Stimulated activated memory B cell treated with anti-CD40 and anti-IgM and Interleukin-4, amounts not matched to agents 10 μg/mL and 1 μg/mL and 100 μg/mL, for 72 hours (primary cell): ENCODE measurements at regions not wholly inside any gene's neighbourhood (a gene's known extent, or its start where the extent isn't known, plus 50 kb on each side); places are given as distances from the start of the nearest gene placed in this dataset.
A peak's percentile ranks its signal among the peaks of the same experiment; 100 is the strongest.

Source experiments
- ATAC-seq: fragments of 150-1000 bp; cut with Tn5 transposase; 2 replicates; pipeline ENCODE4 v1.10.0; 2021
- H3K27ac Mint-ChIP-seq: one replicate; pipeline ENCODE4 v1.8.0; 2022; ENCODE audit warnings: mild to moderate bottlenecking, mixed read lengths
- H3K27me3 Mint-ChIP-seq: one replicate; pipeline ENCODE4 v1.8.0; 2022; ENCODE audit warnings: mixed read lengths
- H3K36me3 Mint-ChIP-seq: one replicate; pipeline ENCODE4 v1.8.0; 2022; ENCODE audit warnings: mixed read lengths
- H3K4me1 Mint-ChIP-seq: one replicate; pipeline ENCODE4 v1.8.0; 2022; ENCODE audit warnings: mixed read lengths
- H3K4me3 Mint-ChIP-seq: one replicate; pipeline ENCODE4 v1.8.0; 2022; ENCODE audit warnings: mild to moderate bottlenecking, moderate library complexity, mixed read lengths
- H3K9me3 Mint-ChIP-seq: one replicate; pipeline ENCODE4 v1.8.0; 2022; ENCODE audit warnings: mixed read lengths

GRCh38 chr20:41910558-41910957 is 292.4 kb upstream of the CHD6 start:
- H3K4me3 Mint-ChIP-seq: no peak overlapping the region
- H3K36me3 Mint-ChIP-seq: no peaks in the 10 kb centered on the region
- no peak overlapping the region for H3K27ac Mint-ChIP-seq
- H3K4me1 Mint-ChIP-seq: no peaks in the 10 kb centered on the region
- peaks cover 13% of the 10 kb centered on the region for H3K9me3 Mint-ChIP-seq
- no peak for ATAC-seq
- H3K27me3 Mint-ChIP-seq: peaks cover 10% of the 10 kb centered on the region

- H3K9me3 Mint-ChIP-seq: no peaks in the 10 kb centered on the region
- ATAC-seq: peak; percentile 24
- no peaks in the 10 kb centered on the region for H3K27me3 Mint-ChIP-seq
- no peak overlapping the region for H3K4me3 Mint-ChIP-seq
- no peaks in the 10 kb centered on the region for H3K4me1 Mint-ChIP-seq
- no peak overlapping the region for H3K27ac Mint-ChIP-seq
- H3K36me3 Mint-ChIP-seq: no peaks in the 10 kb centered on the region
These were observed 287.0 kb upstream of the CHD6 start for GRCh38 chr20:41905199-41905598.

- Mint-ChIP-seq H3K4me1 (no peaks in the 10 kb centered on the region), H3K36me3 (no peaks in the 10 kb centered on the region), H3K4me3 (no peak overlapping the region), H3K27ac (no peak overlapping the region), H3K9me3 (no peaks in the 10 kb centered on the region), H3K27me3 (no peaks in the 10 kb centered on the region)
- no peak for ATAC-seq
These were observed 285.4 kb upstream of the CHD6 start for GRCh38 chr20:41903586-41903985.

GRCh38 chr20:41902346-41902745 is 284.2 kb upstream of the CHD6 start:
- Mint-ChIP-seq H3K27ac (no peak overlapping the region), H3K4me3 (no peak overlapping the region), H3K36me3 (no peaks in the 10 kb centered on the region), H3K27me3 (no peaks in the 10 kb centered on the region), H3K4me1 (no peaks in the 10 kb centered on the region), H3K9me3 (no peaks in the 10 kb centered on the region)
- no peak for ATAC-seq

- Mint-ChIP-seq H3K36me3 (no peaks in the 10 kb centered on the region), H3K4me3 (no peak overlapping the region), H3K27ac (no peak overlapping the region), H3K27me3 (no peaks in the 10 kb centered on the region), H3K9me3 (no peaks in the 10 kb centered on the region), H3K4me1 (no peaks in the 10 kb centered on the region)
- no peak for ATAC-seq
These were observed 282.1 kb upstream of the CHD6 start for GRCh38 chr20:41900201-41900691.

- H3K27ac Mint-ChIP-seq: no peak overlapping the region
- H3K4me3 Mint-ChIP-seq: no peak overlapping the region
These were observed 279.5 kb upstream of the CHD6 start for GRCh38 chr20:41897708-41898107.

GRCh38 chr20:41895241-41896032 is 277.3 kb upstream of the CHD6 start:
- Mint-ChIP-seq H3K4me1 (no peaks in the 10 kb centered on the region), H3K36me3 (no peaks in the 10 kb centered on the region), H3K27me3 (peaks cover 6% of the 10 kb centered on the region), H3K27ac (no peak overlapping the region), H3K4me3 (no peak overlapping the region), H3K9me3 (peaks cover 5% of the 10 kb centered on the region)
- ATAC-seq: no peak

More at GRCh38 chr20:41897708-41898107, 279.5 kb upstream of the CHD6 start:
- ATAC-seq: no peak
- no peaks in the 10 kb centered on the region for H3K36me3 Mint-ChIP-seq
- peaks cover 5% of the 10 kb centered on the region for H3K9me3 Mint-ChIP-seq
- H3K27me3 Mint-ChIP-seq: peaks cover 6% of the 10 kb centered on the region
- H3K4me1 Mint-ChIP-seq: no peaks in the 10 kb centered on the region

- no peak for ATAC-seq
- Mint-ChIP-seq H3K36me3 (no peaks in the 10 kb centered on the region), H3K27ac (no peak overlapping the region)
These were observed 276.2 kb upstream of the CHD6 start for GRCh38 chr20:41894255-41894963.

GRCh38 chr20:41892031-41892430 is 273.9 kb upstream of the CHD6 start:
- Mint-ChIP-seq H3K27me3 (peaks cover 6% of the 10 kb centered on the region), H3K27ac (no peak overlapping the region), H3K4me1 (no peaks in the 10 kb centered on the region), H3K36me3 (no peaks in the 10 kb centered on the region), H3K4me3 (no peak overlapping the region), H3K9me3 (peaks cover 5% of the 10 kb centered on the region)
- no peak for ATAC-seq

More at GRCh38 chr20:41894255-41894963, 276.2 kb upstream of the CHD6 start:
- H3K9me3 Mint-ChIP-seq: peaks cover 5% of the 10 kb centered on the region
- no peaks in the 10 kb centered on the region for H3K4me1 Mint-ChIP-seq
- H3K4me3 Mint-ChIP-seq: no peak overlapping the region
- H3K27me3 Mint-ChIP-seq: peaks cover 6% of the 10 kb centered on the region

- no peak overlapping the region for H3K4me3 Mint-ChIP-seq
- no peaks in the 10 kb centered on the region for H3K36me3 Mint-ChIP-seq
- peaks cover 5% of the 10 kb centered on the region for H3K9me3 Mint-ChIP-seq
- no peak overlapping the region for H3K27ac Mint-ChIP-seq
- no peak for ATAC-seq
- no peaks in the 10 kb centered on the region for H3K4me1 Mint-ChIP-seq
- H3K27me3 Mint-ChIP-seq: peaks cover 6% of the 10 kb centered on the region
These were observed 271.7 kb upstream of the CHD6 start for GRCh38 chr20:41889844-41890224.

- no peak overlapping the region for H3K27ac Mint-ChIP-seq
- H3K27me3 Mint-ChIP-seq: peaks cover under 1% of the 10 kb centered on the region
These were observed 271.1 kb upstream of the CHD6 start for GRCh38 chr20:41889126-41889843.

GRCh38 chr20:41888434-41888833 is 270.3 kb upstream of the CHD6 start:
- Mint-ChIP-seq H3K9me3 (peaks cover 7% of the 10 kb centered on the region), H3K4me3 (no peak overlapping the region), H3K27ac (no peak overlapping the region), H3K27me3 (no peaks in the 10 kb centered on the region), H3K36me3 (no peaks in the 10 kb centered on the region), H3K4me1 (no peaks in the 10 kb centered on the region)
- ATAC-seq: no peak

More at GRCh38 chr20:41889126-41889843, 271.1 kb upstream of the CHD6 start:
- H3K4me1 Mint-ChIP-seq: no peaks in the 10 kb centered on the region
- ATAC-seq: no peak
- H3K4me3 Mint-ChIP-seq: no peak overlapping the region
- H3K9me3 Mint-ChIP-seq: peaks cover 5% of the 10 kb centered on the region
- no peaks in the 10 kb centered on the region for H3K36me3 Mint-ChIP-seq

GRCh38 chr20:41887500-41887899 is 269.3 kb upstream of the CHD6 start:
- H3K27me3 Mint-ChIP-seq: no peaks in the 10 kb centered on the region
- H3K4me3 Mint-ChIP-seq: no peak overlapping the region
- H3K27ac Mint-ChIP-seq: no peak overlapping the region
- no peaks in the 10 kb centered on the region for H3K36me3 Mint-ChIP-seq
- ATAC-seq: no peak
- H3K9me3 Mint-ChIP-seq: peaks cover 10% of the 10 kb centered on the region
- H3K4me1 Mint-ChIP-seq: no peaks in the 10 kb centered on the region

GRCh38 chr20:41881466-41882046 is 263.4 kb upstream of the CHD6 start:
- Mint-ChIP-seq H3K27ac (no peak overlapping the region), H3K27me3 (no peaks in the 10 kb centered on the region), H3K4me3 (no peak overlapping the region), H3K4me1 (no peaks in the 10 kb centered on the region), H3K36me3 (no peaks in the 10 kb centered on the region), H3K9me3 (peaks cover 10% of the 10 kb centered on the region)
- ATAC-seq: no peak

- H3K4me3 Mint-ChIP-seq: no peak overlapping the region
- H3K4me1 Mint-ChIP-seq: no peaks in the 10 kb centered on the region
- H3K9me3 Mint-ChIP-seq: peaks cover 7% of the 10 kb centered on the region
- no peaks in the 10 kb centered on the region for H3K36me3 Mint-ChIP-seq
- no peak overlapping the region for H3K27ac Mint-ChIP-seq
- H3K27me3 Mint-ChIP-seq: no peaks in the 10 kb centered on the region
- no peak for ATAC-seq
These were observed 260.9 kb upstream of the CHD6 start for GRCh38 chr20:41879123-41879522.
